Esophagus squamous epithelium (tissue), 4 donors: ENCODE measurements at regions not wholly inside any gene's neighbourhood (a gene's known extent, or its start where the extent isn't known, plus 50 kb on each side); places are given as distances from the start of the nearest gene placed in this dataset.

Experiments
- POLR2A ChIP-seq, 4 donors: fragments of 450-650 bp; IDR thresholded peaks; one replicate each; pipeline ENCODE4 v1.6.1; 2017; ENCODE audit warnings: antibody characterized with exemption in 4 of 4, mild to moderate bottlenecking in 4 of 4, moderate library complexity in 3 of 4
- TF ChIP-seq, protein P1 (sequence below), 6 experiments: fragments of 450-650 bp in 4 of 6; fragments of 200-600 bp in 2 of 6; sonication (generic) in 2 of 6; IDR thresholded peaks; one replicate each; pipeline ENCODE4 v1.5.1; 2016 to 2019; ENCODE audit warnings: antibody characterized with exemption in 6 of 6, mild to moderate bottlenecking in 4 of 6, moderate library complexity in 4 of 6

DNA sequence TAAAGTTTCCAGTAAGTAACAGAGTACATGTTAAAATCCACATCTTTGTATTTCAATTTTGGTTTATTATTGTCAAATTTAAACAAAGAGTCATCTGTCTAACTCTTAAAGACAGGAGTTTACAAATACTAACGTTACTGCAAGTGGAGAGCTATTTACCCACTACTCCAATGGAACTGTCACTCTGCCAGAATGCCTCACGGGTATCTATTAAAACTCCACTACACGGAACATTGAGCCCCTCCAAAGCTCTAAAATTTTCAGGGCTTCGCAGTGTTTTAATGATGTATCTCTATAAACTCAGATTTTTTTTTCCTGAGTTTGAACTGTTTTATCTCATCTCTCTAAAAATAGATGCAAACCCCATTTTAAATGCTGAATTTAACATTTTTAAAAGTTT is 388.7 kb upstream of the SEMA3A start:
- TF ChIP-seq POLR2A (IDR thresholded peaks at IDR 0.05) = no peak
- TF ChIP-seq, protein P1, sequence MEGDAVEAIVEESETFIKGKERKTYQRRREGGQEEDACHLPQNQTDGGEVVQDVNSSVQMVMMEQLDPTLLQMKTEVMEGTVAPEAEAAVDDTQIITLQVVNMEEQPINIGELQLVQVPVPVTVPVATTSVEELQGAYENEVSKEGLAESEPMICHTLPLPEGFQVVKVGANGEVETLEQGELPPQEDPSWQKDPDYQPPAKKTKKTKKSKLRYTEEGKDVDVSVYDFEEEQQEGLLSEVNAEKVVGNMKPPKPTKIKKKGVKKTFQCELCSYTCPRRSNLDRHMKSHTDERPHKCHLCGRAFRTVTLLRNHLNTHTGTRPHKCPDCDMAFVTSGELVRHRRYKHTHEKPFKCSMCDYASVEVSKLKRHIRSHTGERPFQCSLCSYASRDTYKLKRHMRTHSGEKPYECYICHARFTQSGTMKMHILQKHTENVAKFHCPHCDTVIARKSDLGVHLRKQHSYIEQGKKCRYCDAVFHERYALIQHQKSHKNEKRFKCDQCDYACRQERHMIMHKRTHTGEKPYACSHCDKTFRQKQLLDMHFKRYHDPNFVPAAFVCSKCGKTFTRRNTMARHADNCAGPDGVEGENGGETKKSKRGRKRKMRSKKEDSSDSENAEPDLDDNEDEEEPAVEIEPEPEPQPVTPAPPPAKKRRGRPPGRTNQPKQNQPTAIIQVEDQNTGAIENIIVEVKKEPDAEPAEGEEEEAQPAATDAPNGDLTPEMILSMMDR (IDR thresholded peaks at IDR 0.05) = no peak
